Natural killer cell (primary cell): ENCODE measurements at regions not wholly inside any gene's neighbourhood (a gene's known extent, or its start where the extent isn't known, plus 50 kb on each side); places are given as distances from the start of the nearest gene placed in this dataset.

Experiments used
- ATAC-seq, 3 donors: fragments of 150-1000 bp in 2 of 3; fragments of 200-7000 bp in 1 of 3; cut with Tn5 transposase; 1 replicate in 1 of 3; 2 replicates in 2 of 3; pipeline ENCODE4 v1.10.0; 2021; ENCODE audit warnings: mild to moderate bottlenecking in 2 of 3, moderate library complexity in 2 of 3
- DNase-seq, 2 donors: peaks; one replicate each; pipeline versions ENCODE4 v3.0.0 to v3.0.0-alpha.2; 2013 to 2021; ENCODE audit warnings: mixed read lengths in 1 of 2
- H3K27ac ChIP-seq: one replicate; pipeline ENCODE4 v1.5.1; 2013; ENCODE audit warnings: mild to moderate bottlenecking, low read length
- H3K27me3 ChIP-seq: one replicate; pipeline ENCODE4 v1.6.1; 2013; ENCODE audit warnings: low read length; ENCODE audit not compliant: control insufficient read depth, insufficient read depth
- H3K36me3 ChIP-seq: one replicate; pipeline ENCODE4 v1.6.1; 2013; ENCODE audit warnings: low read length; ENCODE audit not compliant: control insufficient read depth, insufficient read depth
- H3K4me1 ChIP-seq: one replicate; pipeline ENCODE4 v1.6.1; 2013; ENCODE audit warnings: low read length; ENCODE audit not compliant: control insufficient read depth, insufficient read depth
- H3K4me3 ChIP-seq: one replicate; pipeline ENCODE4 v1.5.1; 2013; ENCODE audit warnings: low read length
- H3K9me3 ChIP-seq: one replicate; pipeline ENCODE4 v1.6.1; 2013; ENCODE audit warnings: low read length; ENCODE audit not compliant: control insufficient read depth, insufficient read depth
- H3K27ac Mint-ChIP-seq, 2 donors: one replicate each; pipeline ENCODE4 v1.8.0; 2022; ENCODE audit warnings: mild to moderate bottlenecking in 2 of 2, mixed read lengths in 2 of 2, moderate library complexity in 1 of 2
- H3K27me3 Mint-ChIP-seq, 2 donors: one replicate each; pipeline ENCODE4 v1.8.0; 2022; ENCODE audit warnings: low read depth in 2 of 2, mixed read lengths in 2 of 2
- H3K36me3 Mint-ChIP-seq: one replicate; pipeline ENCODE4 v1.8.0; 2022; ENCODE audit warnings: mixed read lengths
- H3K4me1 Mint-ChIP-seq, 2 donors: one replicate each; pipeline ENCODE4 v1.8.0; 2022; ENCODE audit warnings: mixed read lengths in 2 of 2
- H3K4me3 Mint-ChIP-seq: one replicate; pipeline ENCODE4 v1.8.0; 2022; ENCODE audit warnings: mild to moderate bottlenecking, moderate library complexity, mixed read lengths
- H3K9me3 Mint-ChIP-seq, 2 donors: one replicate each; pipeline ENCODE4 v1.8.0; 2022; ENCODE audit warnings: mixed read lengths in 2 of 2
- WGBS: methylation state at CpG from one replicate; pipeline ENCODE4 v1.1.7; 2013; ENCODE audit warnings: missing lambda C conversion rate; ENCODE audit not compliant: insufficient coverage; 5-methylcytosine and 5-hydroxymethylcytosine counted together
- intact Hi-C: fragments of 100-400 bp; cut with micrococcal nuclease; formaldehyde crosslinking; loops from one replicate; pipeline ENCODE4 v1.14.2; 2022
- TF ChIP-seq, protein P1 (sequence below): fragments of 200-600 bp; IDR thresholded peaks from one replicate; pipeline ENCODE4 v1.8.0; 2022; ENCODE audit warnings: antibody characterized with exemption

DNA sequence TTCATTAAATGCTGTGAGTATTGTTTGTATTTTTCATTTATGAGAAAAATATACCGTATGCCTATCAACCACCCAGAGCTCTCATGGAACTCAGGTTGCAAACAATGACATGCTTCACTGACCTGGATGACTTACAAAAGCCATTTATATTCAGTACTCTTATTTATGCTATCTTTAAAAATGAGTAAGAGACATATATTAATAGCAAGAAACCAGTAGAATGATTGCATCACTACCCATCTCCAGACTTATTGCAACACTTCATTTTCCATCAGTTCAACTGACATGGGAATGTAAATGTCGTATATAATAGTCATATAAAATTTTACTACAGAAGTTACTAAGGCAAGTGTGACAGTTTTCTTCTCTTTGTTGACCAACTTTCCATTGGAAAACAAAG, 69.1 kb downstream of the OTP start:
- no peaks in the 10 kb centered on the region for H3K9me3 Mint-ChIP-seq
- DNase-seq (no peak), ATAC-seq (no peak)
- H3K36me3 ChIP-seq = no peaks in the 10 kb centered on the region
- no peaks in the 10 kb centered on the region for H3K4me1 ChIP-seq
- intact Hi-C loops = no loop called here
- H3K4me3 Mint-ChIP-seq = no peak overlapping the region
- H3K4me3 ChIP-seq = no peak overlapping the region
- no peaks in the 10 kb centered on the region for H3K36me3 Mint-ChIP-seq
- no peaks in the 10 kb centered on the region for H3K27me3 ChIP-seq
- no CpG with 5 or more reads among the region's 2 CpGs for WGBS
- no peak overlapping the region for H3K27ac Mint-ChIP-seq
- TF ChIP-seq, protein P1, sequence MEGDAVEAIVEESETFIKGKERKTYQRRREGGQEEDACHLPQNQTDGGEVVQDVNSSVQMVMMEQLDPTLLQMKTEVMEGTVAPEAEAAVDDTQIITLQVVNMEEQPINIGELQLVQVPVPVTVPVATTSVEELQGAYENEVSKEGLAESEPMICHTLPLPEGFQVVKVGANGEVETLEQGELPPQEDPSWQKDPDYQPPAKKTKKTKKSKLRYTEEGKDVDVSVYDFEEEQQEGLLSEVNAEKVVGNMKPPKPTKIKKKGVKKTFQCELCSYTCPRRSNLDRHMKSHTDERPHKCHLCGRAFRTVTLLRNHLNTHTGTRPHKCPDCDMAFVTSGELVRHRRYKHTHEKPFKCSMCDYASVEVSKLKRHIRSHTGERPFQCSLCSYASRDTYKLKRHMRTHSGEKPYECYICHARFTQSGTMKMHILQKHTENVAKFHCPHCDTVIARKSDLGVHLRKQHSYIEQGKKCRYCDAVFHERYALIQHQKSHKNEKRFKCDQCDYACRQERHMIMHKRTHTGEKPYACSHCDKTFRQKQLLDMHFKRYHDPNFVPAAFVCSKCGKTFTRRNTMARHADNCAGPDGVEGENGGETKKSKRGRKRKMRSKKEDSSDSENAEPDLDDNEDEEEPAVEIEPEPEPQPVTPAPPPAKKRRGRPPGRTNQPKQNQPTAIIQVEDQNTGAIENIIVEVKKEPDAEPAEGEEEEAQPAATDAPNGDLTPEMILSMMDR = no peak
- H3K9me3 ChIP-seq = no peaks in the 10 kb centered on the region
- H3K27ac ChIP-seq = no peak overlapping the region
- H3K27me3 Mint-ChIP-seq = peaks cover 8 to 18% of the 10 kb centered on the region in 2 donors
- no peaks in the 10 kb centered on the region for H3K4me1 Mint-ChIP-seq

DNA sequence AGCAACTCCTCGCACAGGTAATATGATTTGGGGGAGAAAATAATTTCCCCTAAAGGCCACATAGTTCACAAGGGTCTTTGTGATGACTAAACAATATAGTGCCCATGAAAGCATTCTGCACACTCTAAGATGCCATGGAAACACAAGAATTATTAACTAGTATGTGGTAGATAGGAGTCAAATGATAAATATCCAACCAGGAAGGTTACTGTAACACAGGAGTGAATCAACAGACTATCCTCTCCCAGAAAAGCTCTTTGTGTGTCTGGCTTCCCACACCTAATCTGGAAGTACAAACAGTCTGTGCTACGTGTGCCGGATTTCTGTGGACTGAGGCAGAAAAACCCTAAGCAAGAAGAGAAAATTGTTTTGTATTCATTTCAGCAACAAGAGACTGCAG, 70.0 kb downstream of the OTP start:
- DNase-seq (no peak), ATAC-seq (no peak)
- intact Hi-C loops = no loop called here
- WGBS = 100% methylated on average over 2 of the region's 3 CpGs
- Mint-ChIP-seq H3K4me3 (no peak overlapping the region), H3K4me1 (no peaks in the 10 kb centered on the region), H3K36me3 (no peaks in the 10 kb centered on the region), H3K9me3 (no peaks in the 10 kb centered on the region), H3K27me3 (peaks cover 8 to 18% of the 10 kb centered on the region in 2 donors), H3K27ac (no peak overlapping the region)
- H3K4me1 ChIP-seq = no peaks in the 10 kb centered on the region
- H3K27me3 ChIP-seq = no peaks in the 10 kb centered on the region
- H3K4me3 ChIP-seq = no peak overlapping the region
- TF ChIP-seq, protein P1 = no peak
- H3K27ac ChIP-seq = no peak overlapping the region
- H3K9me3 ChIP-seq = no peaks in the 10 kb centered on the region
- no peaks in the 10 kb centered on the region for H3K36me3 ChIP-seq

DNA sequence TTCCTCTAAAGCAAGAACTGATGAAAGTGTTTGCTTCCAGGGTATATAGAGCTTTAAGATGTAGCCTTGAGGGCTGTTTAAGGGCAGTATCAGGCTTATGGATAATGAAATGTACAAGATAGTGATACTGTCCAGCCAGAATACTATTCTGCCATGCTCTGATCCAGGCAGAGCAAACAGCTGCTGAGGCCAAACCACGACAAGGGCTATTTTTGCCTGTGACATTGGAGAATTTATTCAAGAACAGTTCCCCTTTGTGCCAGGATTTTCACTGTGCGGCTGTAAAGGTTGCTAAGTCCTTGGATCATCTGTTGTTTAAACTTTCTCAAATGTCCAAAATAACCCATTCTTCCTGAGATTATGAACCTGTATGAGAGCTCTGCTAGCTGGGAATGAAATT, 70.4 kb downstream of the OTP start:
- no peaks in the 10 kb centered on the region for H3K36me3 Mint-ChIP-seq
- TF ChIP-seq, protein P1 = no peak
- no peak overlapping the region for H3K27ac Mint-ChIP-seq
- Histone ChIP-seq H3K36me3 (no peaks in the 10 kb centered on the region), H3K27ac (no peak overlapping the region), H3K27me3 (no peaks in the 10 kb centered on the region), H3K9me3 (no peaks in the 10 kb centered on the region), H3K4me1 (no peaks in the 10 kb centered on the region), H3K4me3 (no peak overlapping the region)
- DNase-seq (no peak), ATAC-seq (no peak)
- no peaks in the 10 kb centered on the region for H3K9me3 Mint-ChIP-seq
- H3K4me1 Mint-ChIP-seq = no peaks in the 10 kb centered on the region
- H3K4me3 Mint-ChIP-seq = no peak overlapping the region
- peaks cover 8 to 18% of the 10 kb centered on the region in 2 donors for H3K27me3 Mint-ChIP-seq
- 36% methylated on average over 2 of the region's 2 CpGs for WGBS
- intact Hi-C loops = no loop called here

DNA sequence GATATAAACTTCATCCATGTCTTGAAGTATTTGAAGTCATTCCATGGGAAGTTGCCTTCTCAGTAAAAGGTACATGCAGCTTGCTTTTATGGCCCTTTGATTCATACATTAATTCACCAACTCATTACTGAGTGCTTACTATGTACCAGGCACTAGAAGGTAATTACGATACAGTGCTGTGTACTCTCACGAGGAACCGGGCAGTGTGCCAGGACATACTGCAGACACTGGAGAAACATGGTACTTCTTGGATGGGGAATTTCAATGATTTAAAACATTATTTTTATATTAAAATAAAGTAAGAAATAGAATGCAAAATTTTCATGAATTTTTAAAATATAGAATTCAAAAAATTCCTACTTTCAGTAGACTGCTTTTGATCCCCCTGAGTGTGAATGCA, 71.4 kb upstream of the WDR41 start:
- intact Hi-C loops = no loop called here
- ATAC-seq = no peak
- no peaks in the 10 kb centered on the region for H3K4me1 ChIP-seq
- H3K36me3 ChIP-seq = no peaks in the 10 kb centered on the region
- Mint-ChIP-seq H3K36me3 (no peaks in the 10 kb centered on the region), H3K4me1 (no peaks in the 10 kb centered on the region), H3K4me3 (no peak overlapping the region), H3K27ac (no peak overlapping the region), H3K9me3 (no peaks in the 10 kb centered on the region), H3K27me3 (peaks cover 5 to 11% of the 10 kb centered on the region in 2 donors)
- WGBS = 100% methylated on average over 3 of the region's 3 CpGs
- H3K27me3 ChIP-seq = no peaks in the 10 kb centered on the region
- DNase-seq = no peak
- H3K4me3 ChIP-seq = no peak overlapping the region
- H3K9me3 ChIP-seq = no peaks in the 10 kb centered on the region
- TF ChIP-seq, protein P1 = no peak
- no peak overlapping the region for H3K27ac ChIP-seq
